DMS 273 (cell line): ENCODE measurements at regions not wholly inside any gene's neighbourhood (a gene's known extent, or its start where the extent isn't known, plus 50 kb on each side); places are given as distances from the start of the nearest gene placed in this dataset.
"Not testable (repeated sequence)": the region's sequence is repeated elsewhere in the genome, so short reads cannot be mapped to it uniquely, and the experiment has no call there.

Source experiments
- DNase-seq: peaks from one replicate; lab custom pipeline; 2025; ENCODE audit not compliant: unreplicated experiment; lab: John Stamatoyannopoulos, UW

DNA sequence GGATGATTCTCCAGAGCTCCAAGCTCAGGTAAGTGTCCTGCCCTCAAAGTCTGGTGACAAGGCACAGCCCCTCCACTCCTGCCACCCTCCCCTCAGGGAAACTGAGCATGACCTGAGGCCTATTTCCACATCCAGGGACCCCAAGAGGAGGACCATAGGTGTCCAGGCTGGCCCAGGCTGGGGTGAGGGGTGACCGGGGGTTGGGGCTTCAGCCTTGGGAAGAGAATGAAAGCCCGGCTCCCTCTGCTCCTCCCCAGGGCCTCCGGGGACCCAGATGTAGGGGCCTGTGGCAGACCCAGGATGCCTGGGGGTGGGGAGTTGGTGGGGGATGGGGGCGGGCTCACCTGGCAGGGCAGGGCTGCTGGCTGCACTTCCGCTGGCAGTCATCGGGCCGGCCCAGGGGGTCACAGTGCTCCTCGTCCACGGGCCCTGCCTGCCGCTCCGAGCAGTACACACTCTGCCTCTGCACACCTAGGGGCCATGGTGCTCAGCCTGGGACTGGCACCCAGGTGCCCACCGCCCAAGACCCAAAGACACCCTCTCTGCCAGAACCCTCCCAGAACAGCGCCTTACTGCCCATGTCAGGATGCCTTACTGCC, 116.5 kb upstream of the AKAP13 start:
- not testable (repeated sequence) for DNase-seq

- DNase-seq: peak; percentile 17
Observed at GRCh38 chr15:85264614-85265190, 115.7 kb upstream of the AKAP13 start.

DNA sequence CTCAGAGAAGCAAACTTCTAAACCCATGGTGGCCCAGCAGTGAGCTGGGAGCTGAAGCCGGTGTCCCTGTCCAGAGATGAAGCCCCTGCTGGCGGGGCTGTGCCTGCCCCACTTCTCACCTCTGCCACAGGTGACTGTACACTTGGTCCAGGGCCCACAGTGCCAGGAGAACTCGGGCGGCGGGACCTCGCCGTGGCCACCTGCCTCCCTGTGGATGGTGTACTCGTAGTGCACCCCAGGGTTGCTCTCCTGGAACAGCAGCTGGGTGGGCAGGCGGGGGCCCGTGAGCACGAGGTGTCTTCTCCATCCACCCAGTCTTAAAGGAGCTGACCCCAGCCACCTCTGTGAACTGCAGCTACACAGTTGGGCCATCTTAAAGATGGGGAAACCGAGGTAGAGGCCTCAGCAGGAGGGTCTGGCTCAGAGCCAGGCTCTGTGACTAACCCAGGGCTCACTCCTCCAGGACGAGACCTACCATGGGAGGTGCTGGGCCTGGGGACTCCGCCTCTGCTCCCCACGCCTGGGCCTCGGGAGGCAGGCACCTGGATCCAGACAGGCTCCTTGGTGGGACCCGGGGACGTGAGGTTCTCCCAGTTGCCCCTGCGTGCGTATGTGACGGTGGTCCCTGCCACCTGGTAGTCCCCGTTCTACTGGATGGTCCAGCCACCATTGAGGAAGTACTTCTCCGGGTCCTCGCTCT, 113.1 kb upstream of the AKAP13 start:
- not testable (repeated sequence) for DNase-seq

- DNase-seq: no peak
Observed at GRCh38 chr15:85274315-85275050, 105.9 kb upstream of the AKAP13 start.

DNA sequence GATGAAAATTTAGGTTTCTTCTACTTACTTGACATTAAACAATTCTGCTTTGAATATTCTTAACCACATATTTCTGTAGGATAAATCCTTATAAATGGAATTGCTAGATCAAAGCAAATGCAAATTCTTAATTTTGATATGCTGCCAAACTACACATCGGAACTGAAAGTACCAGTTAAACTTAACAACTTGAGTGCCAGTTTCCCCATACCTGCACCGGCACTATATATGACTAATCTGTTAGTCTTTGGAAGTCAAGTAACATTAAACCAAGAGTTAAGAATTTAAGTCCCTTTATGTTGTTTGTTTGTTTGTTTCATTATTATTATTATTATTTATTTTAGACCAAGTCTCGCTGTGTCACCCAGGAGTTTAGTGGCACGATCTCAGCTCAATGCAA, 103.9 kb upstream of the AKAP13 start:
- DNase-seq: no peak

- no peak for DNase-seq
Observed at GRCh38 chr15:85276921-85277320, 103.5 kb upstream of the AKAP13 start.

DNA sequence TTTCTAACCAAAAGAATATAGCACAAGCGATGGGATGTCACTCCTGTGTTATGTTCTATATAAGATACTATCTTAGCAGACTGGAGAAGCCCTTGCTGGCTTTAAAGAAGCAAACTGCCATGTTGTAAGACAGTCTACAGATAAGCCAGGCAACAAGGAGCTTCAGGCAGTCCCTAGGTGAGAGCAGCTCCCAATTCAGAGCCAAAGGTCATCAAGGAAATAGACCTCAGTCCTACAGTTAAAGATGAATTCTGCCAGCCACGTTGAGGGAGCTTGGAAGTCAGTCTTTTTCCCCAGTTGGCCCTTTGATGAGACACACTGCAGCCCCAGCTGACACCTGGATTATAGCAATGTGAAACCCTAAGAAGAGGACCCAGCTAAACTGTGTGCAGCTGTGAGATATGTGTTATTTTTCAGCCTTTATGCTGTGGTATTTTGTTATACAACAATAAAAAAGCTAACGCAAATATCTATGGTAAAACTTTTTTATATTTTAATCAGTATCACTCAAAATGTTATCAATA, 102.5 kb upstream of the AKAP13 start:
- no peak for DNase-seq

DNA sequence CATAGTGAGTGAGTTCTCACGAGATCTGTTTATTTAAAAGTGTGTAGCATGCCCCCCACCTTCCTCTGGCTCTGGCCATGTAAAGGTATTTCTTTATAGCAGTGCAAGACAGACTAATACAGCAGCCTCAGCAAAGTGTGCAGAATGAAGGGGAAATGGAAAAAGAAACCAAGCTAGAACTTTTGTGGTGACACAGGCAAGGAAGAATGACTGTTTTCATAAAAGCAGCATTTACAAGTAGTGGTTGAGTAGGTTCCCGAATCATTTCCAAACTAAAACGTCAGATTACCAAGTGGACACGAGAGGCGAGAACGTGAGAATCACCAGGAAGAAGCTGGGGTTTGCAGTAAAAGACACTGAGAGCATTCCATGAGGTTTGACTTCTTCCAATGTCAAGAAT, 100.2 kb upstream of the AKAP13 start:
- no peak for DNase-seq

DNA sequence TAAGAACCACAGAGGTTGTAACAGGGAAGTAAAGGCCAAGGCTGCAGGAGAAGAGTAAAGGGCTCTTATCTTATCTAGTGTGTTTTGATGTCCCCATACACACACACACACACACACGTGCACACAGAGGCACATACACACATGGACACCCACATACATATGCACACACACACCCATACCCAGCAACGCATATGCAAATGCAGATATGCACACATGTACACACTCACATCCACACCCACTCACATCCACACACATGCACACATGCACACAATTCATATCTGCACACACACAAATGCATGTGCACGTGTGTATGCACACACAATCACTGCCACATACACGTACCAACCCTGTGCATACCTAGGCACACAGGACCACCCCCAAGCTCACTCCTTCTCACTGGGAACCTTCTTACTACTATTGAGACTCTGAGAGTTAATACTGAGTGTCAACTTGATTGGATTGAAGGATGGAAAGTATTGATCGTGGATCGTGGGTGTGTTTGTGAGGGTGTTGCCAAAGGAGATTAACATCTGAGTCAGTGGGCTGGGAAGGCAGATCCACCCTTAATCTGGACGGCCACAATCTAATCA, 99.0 kb upstream of the AKAP13 start:
- no peak for DNase-seq

- DNase-seq: no peak
Observed at GRCh38 chr15:85282504-85283115, 97.8 kb upstream of the AKAP13 start.

DNA sequence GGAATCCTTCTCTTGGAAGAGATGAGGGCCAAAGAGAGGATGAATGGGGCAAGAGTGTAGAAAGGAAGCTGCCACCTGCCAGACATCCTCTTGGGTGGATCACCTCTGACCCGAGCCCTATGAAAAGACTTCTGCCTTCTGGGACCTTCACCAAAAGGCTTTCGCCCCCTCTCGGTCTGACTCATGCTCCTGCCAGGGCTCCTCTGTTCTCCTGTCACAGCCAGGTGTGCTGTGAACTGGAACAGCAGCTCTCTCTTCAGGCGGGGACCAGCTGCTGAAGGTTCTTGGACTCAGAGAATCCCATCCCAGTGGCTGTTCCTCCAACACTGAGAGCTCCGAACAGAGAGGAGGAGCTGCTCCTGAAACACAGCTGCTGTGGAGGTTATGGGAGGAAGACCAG, 96.6 kb upstream of the AKAP13 start:
- not testable (repeated sequence) for DNase-seq

DNA sequence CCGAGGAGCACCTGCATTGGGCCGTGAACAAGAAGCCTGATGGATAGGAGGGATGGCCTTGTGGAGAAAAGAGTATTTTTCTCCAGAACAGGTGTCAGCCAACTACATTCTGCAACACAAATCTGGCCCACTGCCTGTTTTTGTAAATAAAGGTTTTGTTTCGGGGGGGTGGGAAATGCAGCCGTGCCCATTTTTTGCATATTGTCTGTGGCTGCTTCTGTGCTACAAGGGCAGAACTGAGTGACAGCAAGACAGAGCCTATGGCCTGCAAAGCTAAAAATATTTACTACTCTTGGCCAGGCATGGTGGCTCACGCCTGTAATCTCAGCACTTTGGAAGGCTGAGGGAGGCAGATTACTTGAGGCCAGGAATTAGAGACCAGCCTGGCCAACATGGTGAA, 95.9 kb upstream of the AKAP13 start:
- DNase-seq: no peak

DNA sequence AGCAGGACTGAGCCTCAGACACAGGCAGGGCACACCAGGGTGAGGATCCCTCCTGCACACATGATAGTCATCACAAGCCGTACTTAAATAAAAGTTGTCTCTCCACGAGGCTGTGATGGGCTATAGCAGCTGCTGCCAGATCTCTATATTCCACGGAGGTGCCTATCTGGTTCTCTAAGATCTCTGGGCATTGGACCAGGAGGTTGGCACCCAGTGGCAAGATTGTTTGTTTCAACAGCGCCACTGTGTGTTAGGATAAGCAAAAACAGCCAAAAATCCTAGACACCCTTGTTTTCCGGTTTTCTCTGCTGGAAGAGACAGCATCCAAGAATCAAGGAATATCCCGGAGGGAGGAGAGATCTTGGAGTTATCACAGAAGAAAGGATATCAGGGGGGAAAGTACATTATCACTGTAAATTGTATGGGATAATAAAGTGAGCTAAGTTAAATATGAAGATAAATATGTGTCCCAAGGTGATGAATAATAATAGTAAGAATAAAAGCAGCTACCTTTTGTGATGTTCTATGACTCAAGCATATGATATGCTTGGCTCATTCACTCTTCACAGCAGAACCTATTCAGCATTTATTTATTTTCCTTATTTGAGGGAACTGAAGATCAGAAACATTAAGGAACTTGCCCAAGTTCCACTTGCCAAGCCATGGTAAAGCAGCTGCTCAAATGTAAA, 90.6 kb upstream of the AKAP13 start:
- peak; percentile 85 for DNase-seq

GRCh38 chr15:85292583-85292982, 87.8 kb upstream of the AKAP13 start:
- not testable (repeated sequence) for DNase-seq

GRCh38 chr15:85296615-85297402, 83.6 kb upstream of the AKAP13 start:
- peak; percentile 83 for DNase-seq

DNA sequence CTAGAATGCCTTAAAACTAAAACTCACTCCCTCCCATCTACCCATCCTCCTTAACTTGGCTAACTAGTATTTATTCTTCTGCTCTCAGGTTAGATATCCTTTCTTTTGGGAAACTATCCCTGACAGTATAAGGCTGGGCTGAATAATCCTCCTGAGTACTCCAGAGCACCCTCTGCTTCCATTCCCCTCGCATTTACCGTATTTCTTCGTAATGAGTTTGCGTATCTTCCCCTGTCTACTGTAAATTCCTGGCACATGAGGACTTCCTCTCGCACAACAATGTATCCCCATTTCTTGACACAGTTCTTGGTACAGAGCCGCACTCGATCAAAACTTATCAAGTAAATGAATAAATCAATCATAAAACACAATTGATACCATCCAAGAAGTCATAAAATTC, 82.9 kb upstream of the AKAP13 start:
- DNase-seq: no peak

DNA sequence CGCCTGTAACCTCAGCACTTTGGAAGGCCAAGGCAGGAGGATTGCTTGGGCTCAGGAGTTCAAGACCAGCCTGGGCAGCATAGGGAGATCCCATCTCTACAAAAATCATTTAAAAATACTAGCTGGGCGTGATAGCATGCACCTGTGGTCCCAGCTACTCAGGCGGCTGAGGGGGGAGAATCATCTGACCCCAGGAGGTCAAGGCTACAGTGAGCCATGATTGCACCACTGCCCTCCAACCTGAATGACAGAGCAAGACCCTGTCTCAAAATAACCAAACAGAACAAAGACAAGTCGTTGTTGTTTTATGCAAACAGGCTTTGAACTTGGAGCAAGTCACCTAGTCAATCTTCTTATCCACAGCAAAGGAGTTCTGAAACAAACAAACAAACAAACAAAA, 82.0 kb upstream of the AKAP13 start:
- DNase-seq: no peak

DNA sequence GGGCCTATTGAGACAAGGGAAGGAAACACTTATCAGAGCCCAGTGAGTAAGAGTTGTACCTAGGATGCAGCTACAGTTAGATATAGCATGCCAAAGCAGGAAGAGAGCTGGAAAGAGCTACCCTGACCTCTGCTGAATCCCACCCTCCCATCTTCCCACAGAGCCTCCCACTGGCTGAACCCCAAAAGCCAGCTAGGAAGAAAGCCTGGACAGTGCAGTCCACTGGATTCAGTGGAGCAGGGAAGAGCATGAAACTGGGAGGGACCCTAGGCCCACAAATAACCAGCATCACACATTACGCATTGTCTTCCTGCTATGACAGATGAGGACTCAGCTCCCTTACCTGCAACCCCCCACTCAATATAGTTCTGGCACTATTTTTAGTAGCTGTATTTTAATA, 81.5 kb upstream of the AKAP13 start:
- no peak for DNase-seq

GRCh38 chr15:85302271-85302670, 78.1 kb upstream of the AKAP13 start:
- no peak for DNase-seq

GRCh38 chr15:85305050-85305449, 75.4 kb upstream of the AKAP13 start:
- no peak for DNase-seq
